ENCODE measurements at regions not wholly inside any gene's neighbourhood (a gene's known extent, or its start where the extent isn't known, plus 50 kb on each side); places are given as distances from the start of the nearest gene placed in this dataset.

GRCh38 chr2:23238011-23238657 lies 146.8 kb upstream of the KLHL29 start:
- DNase-seq (ENCODE audit: low read depth in 2 of 2) = no peak

DNA sequence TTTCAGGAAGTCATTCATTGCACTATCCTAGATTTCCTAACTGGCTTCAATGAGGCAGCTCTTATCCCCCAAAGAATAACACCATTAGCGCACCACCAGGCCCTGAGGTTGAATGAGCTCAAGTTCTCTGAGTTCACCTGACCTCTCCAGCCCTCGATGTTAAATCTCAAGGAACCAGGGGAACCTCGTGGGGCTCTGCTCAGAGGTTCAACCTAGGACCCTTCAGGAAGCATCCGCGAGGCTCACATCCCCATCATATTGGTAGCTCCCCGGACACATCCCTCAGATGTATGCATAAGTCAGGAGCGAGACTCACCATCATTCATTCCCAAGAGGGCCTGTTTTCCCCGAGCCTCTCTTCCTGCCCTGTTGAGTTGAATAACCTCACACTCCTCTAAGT lies 145.6 kb upstream of the KLHL29 start:
- DNase-seq (ENCODE audit: low read depth in 2 of 2) = no peak

GRCh38 chr2:23241121-23241520 lies 143.9 kb upstream of the KLHL29 start:
- no peak for DNase-seq (ENCODE audit: low read depth in 2 of 2)

DNA sequence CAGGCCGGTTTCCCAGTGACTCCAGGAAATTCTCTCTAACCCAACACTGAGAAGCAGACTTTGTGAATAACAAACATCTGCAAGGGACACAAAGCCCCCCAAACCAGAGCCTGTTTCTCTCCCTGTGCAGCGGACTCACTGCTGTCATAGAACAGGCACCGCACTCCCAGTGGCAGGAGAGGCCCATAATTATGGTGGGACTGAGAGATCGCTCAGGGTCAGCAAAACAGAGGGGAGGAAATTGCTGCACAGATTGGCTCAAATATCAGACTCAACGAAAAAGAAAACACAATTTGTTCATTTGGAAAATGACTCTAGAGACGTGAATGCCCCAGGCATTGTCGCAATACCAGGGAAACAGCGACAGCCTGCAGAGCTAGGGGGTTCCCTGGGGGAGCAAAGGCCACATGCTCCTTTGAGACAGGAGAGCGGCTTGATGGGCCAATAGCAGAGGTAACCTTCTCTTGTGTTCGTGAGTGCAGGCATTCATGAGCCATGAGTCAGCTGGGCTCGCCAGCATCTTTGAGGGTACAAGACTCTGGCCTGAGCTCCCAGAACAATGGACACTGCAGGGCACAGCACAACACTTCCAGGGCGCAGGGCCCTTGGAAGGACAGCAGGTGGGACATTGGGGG lies 143.3 kb upstream of the KLHL29 start:
- no peak for DNase-seq (ENCODE audit: low read depth in 2 of 2)

DNA sequence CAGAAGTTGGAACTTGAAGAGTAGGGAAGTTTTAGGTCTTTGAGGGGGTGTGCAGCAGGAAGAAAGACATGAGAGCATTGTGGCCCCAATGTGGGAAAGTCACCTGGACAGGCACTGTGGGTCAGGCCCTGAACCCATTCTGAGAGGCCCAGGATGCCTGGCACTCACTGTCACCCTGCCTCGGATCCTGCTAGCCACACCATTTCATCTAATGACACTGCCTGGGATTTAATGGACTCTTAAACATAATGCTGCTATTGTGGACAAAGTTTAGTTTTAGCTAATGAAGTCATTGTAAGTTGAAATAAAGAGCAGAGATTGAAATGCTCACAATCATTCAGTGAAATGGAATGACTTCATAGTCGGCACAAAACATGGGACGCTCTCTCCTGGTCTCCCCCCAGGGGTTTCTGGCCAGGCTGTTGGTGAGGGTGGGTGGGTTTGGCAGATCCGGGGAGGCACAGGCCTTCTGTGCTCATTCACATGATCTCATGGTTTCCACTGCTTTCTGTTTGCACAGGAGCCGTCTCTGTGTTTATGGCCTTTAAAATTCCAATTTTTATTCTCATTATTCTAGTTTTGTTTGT lies 141.8 kb upstream of the KLHL29 start:
- DNase-seq (ENCODE audit: low read depth in 2 of 2) = no peak

- DNase-seq (ENCODE audit: low read depth in 2 of 2) = no peak
These were observed 140.4 kb upstream of the KLHL29 start for GRCh38 chr2:23244617-23245016.

- DNase-seq (ENCODE audit: low read depth in 2 of 2) = no peak
These were observed 137.8 kb upstream of the KLHL29 start for GRCh38 chr2:23246992-23247683.

GRCh38 chr2:23248667-23249066 lies 136.3 kb upstream of the KLHL29 start:
- no peak for DNase-seq (ENCODE audit: low read depth in 2 of 2)

DNA sequence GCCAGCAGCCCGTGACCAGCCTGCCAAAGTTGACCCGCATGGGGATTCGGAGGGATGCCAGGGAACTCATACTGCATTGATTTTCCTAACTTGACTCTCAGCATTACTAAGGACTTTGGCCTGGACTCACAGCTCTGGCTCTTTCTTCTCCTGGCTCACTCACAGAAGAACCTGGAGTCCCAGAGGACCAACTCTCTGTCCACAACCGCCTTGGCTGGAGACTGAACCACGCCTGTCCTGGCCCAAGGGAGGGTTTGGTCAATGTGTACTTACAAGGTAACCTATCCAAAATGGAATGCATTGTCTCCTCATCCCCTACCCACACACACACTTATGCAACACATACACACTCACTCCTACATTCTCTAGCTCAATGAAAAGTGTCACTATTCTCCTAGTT lies 135.6 kb upstream of the KLHL29 start:
- no peak for DNase-seq (ENCODE audit: low read depth in 2 of 2)

DNA sequence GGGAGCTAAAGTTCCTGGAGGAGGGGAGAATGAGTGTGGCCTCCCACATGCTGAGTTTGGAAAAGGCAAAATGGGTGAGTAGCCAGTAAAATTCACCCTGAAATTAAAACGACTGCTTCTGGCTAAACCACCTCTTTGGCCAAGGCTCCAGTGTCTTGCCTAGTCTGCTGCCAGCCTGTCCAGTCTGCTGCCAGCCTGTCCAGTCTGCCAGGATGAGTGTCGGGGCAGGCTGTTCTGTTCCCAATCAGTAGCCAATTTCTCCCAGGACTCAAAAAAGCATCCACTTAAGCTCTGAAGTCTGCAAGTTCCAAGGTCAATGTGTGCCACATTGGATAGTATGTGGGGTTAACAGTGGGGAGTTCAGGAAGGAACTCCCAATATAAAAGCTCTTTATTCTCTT lies 134.6 kb upstream of the KLHL29 start:
- no peak for DNase-seq (ENCODE audit: low read depth in 2 of 2)

GRCh38 chr2:23256643-23257042 lies 128.3 kb upstream of the KLHL29 start:
- no peak for DNase-seq (ENCODE audit: low read depth in 2 of 2)

DNA sequence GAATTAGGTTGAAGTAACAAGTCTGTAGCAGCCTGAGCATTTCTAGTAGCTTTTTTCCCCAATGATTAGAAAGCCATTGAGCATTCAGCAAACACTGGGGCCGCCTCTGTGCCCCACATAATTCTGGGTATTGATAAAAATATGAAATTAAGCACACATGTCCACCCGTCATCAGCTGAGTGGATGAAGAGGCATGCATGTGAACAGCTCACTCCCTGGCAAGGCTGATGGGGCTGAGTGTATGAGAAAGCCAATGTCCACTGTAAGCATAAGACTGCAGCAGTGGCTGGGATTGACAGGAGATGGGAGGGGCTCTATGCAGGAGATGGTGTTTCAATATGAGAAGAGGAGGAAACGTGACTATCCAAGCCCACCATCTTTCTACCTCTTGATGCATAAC lies 124.4 kb upstream of the KLHL29 start:
- DNase-seq (ENCODE audit: low read depth in 2 of 2) = no peak

- no peak for DNase-seq (ENCODE audit: low read depth in 2 of 2)
These were observed 116.3 kb upstream of the KLHL29 start for GRCh38 chr2:23268467-23269263.

- DNase-seq (ENCODE audit: low read depth in 2 of 2) = no peak
These were observed 115.2 kb upstream of the KLHL29 start for GRCh38 chr2:23269747-23270146.

GRCh38 chr2:23270810-23271209 lies 114.2 kb upstream of the KLHL29 start:
- DNase-seq (ENCODE audit: low read depth in 2 of 2) = no peak

GRCh38 chr2:23271230-23271629 lies 113.7 kb upstream of the KLHL29 start:
- DNase-seq (ENCODE audit: low read depth in 2 of 2) = no peak

GRCh38 chr2:23273786-23274185 lies 111.2 kb upstream of the KLHL29 start:
- DNase-seq (ENCODE audit: low read depth in 2 of 2) = no peak

DNA sequence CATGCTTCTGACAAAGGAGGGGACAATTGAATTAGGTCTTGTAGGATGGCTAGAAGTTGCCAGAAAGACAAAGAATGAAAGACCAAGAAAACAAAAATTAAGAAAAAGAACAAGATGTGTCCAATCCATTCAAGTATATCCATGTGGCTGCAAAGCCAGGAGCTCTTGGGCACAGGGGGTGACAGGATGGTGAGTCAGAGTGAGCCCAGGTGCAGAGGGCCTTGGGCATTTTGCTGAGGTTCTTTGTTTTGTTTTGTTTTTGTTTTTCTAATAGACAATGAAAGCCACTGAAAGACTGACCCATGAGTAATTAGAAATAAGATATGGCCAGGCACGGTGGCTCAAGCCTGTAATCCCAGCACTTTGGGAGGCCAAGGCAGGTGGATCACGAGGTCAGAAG lies 104.6 kb upstream of the KLHL29 start:
- no peak for DNase-seq (ENCODE audit: low read depth in 2 of 2)

DNA sequence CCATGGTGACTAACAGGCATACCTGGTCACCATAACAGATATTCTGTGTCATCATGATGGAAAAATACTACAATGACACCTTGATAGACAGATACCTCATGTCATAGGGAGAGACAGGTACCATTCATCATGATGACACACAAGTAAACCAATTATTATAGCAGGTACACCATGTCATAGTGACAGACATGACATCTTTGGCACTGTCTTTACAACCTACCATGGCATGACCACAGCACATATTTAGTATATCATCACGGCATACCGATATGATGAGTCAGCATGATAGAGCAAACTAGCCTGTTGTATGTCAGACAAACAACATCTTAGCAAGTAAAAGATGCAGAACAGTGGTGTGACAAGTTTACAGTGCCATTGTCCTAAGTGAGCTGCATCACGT lies 101.3 kb upstream of the KLHL29 start:
- no peak for DNase-seq (ENCODE audit: low read depth in 2 of 2)

DNA sequence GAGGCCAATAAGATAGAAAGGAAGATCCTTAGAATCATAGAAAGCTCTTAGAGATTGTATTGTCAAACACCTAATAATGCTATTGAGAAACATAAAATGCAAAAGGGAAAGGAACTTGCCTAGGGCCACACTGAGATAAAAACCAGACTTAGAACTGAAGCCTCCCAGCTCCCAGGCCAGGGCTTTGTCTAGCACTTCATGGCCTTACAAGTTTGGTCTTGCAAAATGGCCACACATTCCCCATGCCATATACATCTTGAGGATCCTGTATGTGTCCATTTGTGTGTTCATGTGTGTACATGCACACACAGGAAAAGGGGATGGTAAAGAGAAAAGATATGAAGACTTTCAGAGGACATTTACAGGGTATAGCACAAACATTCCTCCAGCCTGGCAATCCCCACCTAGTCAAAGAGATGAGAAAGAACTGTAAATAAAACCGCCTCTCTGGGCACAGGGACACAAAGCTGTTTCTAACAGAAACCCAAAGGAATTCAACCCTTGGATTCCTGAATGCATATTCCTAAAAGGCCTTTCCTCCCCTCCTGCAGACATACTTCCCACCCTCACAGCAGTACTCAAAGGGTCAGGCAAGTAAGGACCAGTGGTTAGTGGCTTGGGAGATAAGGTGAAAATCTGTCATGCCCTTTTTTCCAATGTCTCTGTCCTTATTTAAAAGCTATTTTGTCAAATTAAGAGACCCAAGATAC lies 99.7 kb upstream of the KLHL29 start:
- DNase-seq (ENCODE audit: low read depth in 2 of 2) = no peak

DNA sequence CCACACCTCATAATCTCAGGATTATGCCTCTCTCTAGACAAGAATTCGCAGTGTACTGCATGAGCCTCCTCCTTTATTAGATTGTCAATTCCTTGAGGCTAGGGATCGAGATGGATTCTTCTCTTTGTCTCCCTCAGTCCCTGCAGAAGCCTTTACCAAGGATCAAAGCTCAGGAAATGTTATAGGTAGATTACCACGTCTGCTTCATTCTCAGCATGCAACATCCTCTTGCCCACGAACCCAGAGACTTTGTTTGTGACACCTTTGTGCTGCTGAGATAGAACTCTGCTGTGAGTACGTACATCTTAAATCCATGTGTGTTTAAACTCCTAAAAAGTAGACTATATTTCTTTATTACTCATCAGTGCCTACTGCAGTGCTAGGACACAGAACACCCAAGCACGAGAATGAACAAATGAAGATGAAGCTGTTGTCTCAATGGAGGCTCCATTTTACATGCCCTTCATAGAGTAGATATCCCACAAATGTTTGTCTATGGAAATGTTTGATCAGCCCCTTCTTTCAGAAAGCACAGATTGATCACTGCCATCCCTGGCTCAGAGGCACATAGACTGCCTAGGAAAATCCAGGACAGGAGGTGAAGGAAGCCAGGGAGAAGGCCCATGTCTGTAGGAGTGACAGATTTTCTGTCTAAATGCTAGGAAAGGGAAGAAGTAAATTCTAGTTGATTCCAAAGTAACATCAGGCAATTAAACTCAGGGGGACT lies 98.8 kb upstream of the KLHL29 start:
- DNase-seq (ENCODE audit: low read depth in 2 of 2) = no peak

Data from stimulated activated CD8-positive, alpha-beta memory T cell treated with anti-CD3 and anti-CD28 coated beads, Interleukin-7, amount 100 ng/mL, for 4 hours (primary cell).